ENCODE measurements at regions not wholly inside any gene's neighbourhood (a gene's known extent, or its start where the extent isn't known, plus 50 kb on each side); places are given as distances from the start of the nearest gene placed in this dataset.

GRCh38 chr16:73185737-73186136 is 137.8 kb upstream of the ZFHX3 start:
- no peak for DNase-seq
- Histone ChIP-seq H3K9ac (ENCODE audit: extremely low read depth, low read length, poor library complexity, severe bottlenecking) (no peak overlapping the region), H3K27ac (ENCODE audit: low read depth, low read length) (no peak overlapping the region), H3K36me3 (ENCODE audit: control insufficient read depth, insufficient read depth, low read length) (no peaks in the 10 kb centered on the region), H3K27me3 (ENCODE audit: control insufficient read depth, insufficient read depth, low read length, poor library complexity, severe bottlenecking) (peaks cover 31% of the 10 kb centered on the region), H3K4me1 (ENCODE audit: control insufficient read depth, insufficient read depth, low read length) (no peaks in the 10 kb centered on the region), H3K9me3 (ENCODE audit: control insufficient read depth, low read length) (no peaks in the 10 kb centered on the region), H3K4me3 (ENCODE audit: low read length) (no peak overlapping the region)
- H3K9me3 Mint-ChIP-seq, result no peaks in the 10 kb centered on the region
- H3K27ac Mint-ChIP-seq, result no peak overlapping the region
- TF ChIP-seq, protein P1, sequence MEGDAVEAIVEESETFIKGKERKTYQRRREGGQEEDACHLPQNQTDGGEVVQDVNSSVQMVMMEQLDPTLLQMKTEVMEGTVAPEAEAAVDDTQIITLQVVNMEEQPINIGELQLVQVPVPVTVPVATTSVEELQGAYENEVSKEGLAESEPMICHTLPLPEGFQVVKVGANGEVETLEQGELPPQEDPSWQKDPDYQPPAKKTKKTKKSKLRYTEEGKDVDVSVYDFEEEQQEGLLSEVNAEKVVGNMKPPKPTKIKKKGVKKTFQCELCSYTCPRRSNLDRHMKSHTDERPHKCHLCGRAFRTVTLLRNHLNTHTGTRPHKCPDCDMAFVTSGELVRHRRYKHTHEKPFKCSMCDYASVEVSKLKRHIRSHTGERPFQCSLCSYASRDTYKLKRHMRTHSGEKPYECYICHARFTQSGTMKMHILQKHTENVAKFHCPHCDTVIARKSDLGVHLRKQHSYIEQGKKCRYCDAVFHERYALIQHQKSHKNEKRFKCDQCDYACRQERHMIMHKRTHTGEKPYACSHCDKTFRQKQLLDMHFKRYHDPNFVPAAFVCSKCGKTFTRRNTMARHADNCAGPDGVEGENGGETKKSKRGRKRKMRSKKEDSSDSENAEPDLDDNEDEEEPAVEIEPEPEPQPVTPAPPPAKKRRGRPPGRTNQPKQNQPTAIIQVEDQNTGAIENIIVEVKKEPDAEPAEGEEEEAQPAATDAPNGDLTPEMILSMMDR (conservative IDR thresholded peaks at IDR 0.05), result no peak
- H3K27me3 Mint-ChIP-seq (ENCODE audit: insufficient read depth), result peaks cover 50% of the 10 kb centered on the region
- peaks cover 4% of the 10 kb centered on the region for H3K4me1 Mint-ChIP-seq
- H3K4me3 Mint-ChIP-seq, result no peak overlapping the region
- WGBS, 2 experiments (ENCODE audit: insufficient coverage in 1 of 2, insufficient read length in 1 of 2), result 95 to 97% methylated on average over 7 to 11 of the region's 11 CpGs
- H3K36me3 Mint-ChIP-seq (ENCODE audit: low read depth), result no peaks in the 10 kb centered on the region

DNA sequence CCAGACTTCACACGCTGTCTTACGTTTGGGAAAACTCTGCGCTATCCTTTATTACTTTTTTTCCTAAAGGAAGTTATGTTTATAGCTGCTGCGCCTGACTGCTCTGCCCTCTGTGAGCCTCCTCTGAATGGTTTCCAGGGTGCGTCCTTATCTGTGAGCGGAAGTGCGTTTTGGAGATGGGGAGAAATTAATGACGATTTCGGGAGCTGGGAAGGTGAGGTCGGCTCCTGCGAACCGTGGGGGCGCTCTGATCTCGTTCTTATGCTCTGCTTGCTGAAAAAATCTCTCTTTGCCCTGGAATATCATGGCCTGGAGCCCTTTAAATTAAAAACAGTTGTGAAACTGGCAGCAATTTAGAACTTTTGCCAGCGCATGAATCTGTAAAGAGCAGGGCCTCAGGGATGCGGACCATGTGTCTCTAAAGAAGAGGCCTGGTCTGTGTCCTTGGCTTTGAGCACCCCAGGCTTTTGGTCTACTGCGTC is 135.7 kb upstream of the ZFHX3 start:
- Histone ChIP-seq H3K4me1 (ENCODE audit: control insufficient read depth, insufficient read depth, low read length) (no peaks in the 10 kb centered on the region), H3K27me3 (ENCODE audit: control insufficient read depth, insufficient read depth, low read length, poor library complexity, severe bottlenecking) (peaks cover 19% of the 10 kb centered on the region), H3K36me3 (ENCODE audit: control insufficient read depth, insufficient read depth, low read length) (no peaks in the 10 kb centered on the region), H3K27ac (ENCODE audit: low read depth, low read length) (no peak overlapping the region), H3K9ac (ENCODE audit: extremely low read depth, low read length, poor library complexity, severe bottlenecking) (no peak overlapping the region), H3K9me3 (ENCODE audit: control insufficient read depth, low read length) (no peaks in the 10 kb centered on the region), H3K4me3 (ENCODE audit: low read length) (no peak overlapping the region)
- H3K4me3 Mint-ChIP-seq, result no peak overlapping the region
- WGBS, 2 experiments (ENCODE audit: insufficient coverage in 1 of 2, insufficient read length in 1 of 2), result 85% methylated on average over 13 to 17 of the region's 17 CpGs
- H3K9me3 Mint-ChIP-seq, result no peaks in the 10 kb centered on the region
- no peak for DNase-seq
- no peak overlapping the region for H3K27ac Mint-ChIP-seq
- no peaks in the 10 kb centered on the region for H3K36me3 Mint-ChIP-seq (ENCODE audit: low read depth)
- H3K4me1 Mint-ChIP-seq, result peaks cover 9% of the 10 kb centered on the region
- peaks cover 48% of the 10 kb centered on the region for H3K27me3 Mint-ChIP-seq (ENCODE audit: insufficient read depth)
- TF ChIP-seq, protein P1 (conservative IDR thresholded peaks at IDR 0.05), result no peak

DNA sequence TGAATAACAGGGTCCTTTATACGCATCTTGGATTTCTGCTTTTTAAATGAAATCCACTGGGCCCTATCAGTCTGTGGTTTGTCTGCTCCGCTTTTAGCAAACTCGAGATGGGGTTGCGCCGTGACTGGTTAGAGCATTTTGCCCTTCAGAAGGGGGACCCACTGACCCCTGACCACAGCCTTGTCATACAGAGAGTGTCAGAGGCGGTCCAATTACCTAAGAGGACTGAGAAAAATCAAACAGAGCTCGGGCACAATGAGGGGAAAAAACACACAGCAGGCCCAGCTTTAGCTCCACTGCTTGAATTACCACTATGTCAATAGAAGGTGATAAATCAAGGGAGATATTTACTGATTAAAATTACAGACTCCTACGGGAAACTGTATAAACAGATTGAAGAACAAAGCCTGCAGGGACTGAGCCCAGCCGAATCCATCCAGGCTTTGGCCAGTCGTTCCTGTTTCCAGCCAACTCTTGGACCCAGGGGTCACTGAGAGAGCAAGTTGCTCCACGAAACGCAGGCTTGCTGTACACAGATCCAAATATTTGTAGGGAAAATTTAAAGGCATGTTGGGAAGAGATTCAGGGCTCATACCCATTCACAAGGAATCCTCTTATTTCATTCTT is 131.9 kb upstream of the ZFHX3 start:
- peaks cover 29% of the 10 kb centered on the region for H3K27me3 ChIP-seq (ENCODE audit: control insufficient read depth, insufficient read depth, low read length, poor library complexity, severe bottlenecking)
- Mint-ChIP-seq H3K4me3 (no peak overlapping the region), H3K9me3 (no peaks in the 10 kb centered on the region), H3K27ac (no peak overlapping the region), H3K27me3 (ENCODE audit: insufficient read depth) (peaks cover 74% of the 10 kb centered on the region), H3K4me1 (peaks cover 5% of the 10 kb centered on the region), H3K36me3 (ENCODE audit: low read depth) (no peaks in the 10 kb centered on the region)
- H3K27ac ChIP-seq (ENCODE audit: low read depth, low read length), result no peak overlapping the region
- TF ChIP-seq, protein P1 (conservative IDR thresholded peaks at IDR 0.05), result no peak
- 76 to 86% methylated on average over 6 to 12 of the region's 12 CpGs for WGBS, 2 experiments (ENCODE audit: insufficient coverage in 1 of 2, insufficient read length in 1 of 2)
- H3K9ac ChIP-seq (ENCODE audit: extremely low read depth, low read length, poor library complexity, severe bottlenecking), result no peak overlapping the region
- no peaks in the 10 kb centered on the region for H3K36me3 ChIP-seq (ENCODE audit: control insufficient read depth, insufficient read depth, low read length)
- H3K4me1 ChIP-seq (ENCODE audit: control insufficient read depth, insufficient read depth, low read length), result no peaks in the 10 kb centered on the region
- no peak for DNase-seq
- H3K4me3 ChIP-seq (ENCODE audit: low read length), result no peak overlapping the region
- H3K9me3 ChIP-seq (ENCODE audit: control insufficient read depth, low read length), result no peaks in the 10 kb centered on the region

All from endodermal cell (in vitro differentiated cells).